ENCODE measurements at regions not wholly inside any gene's neighbourhood (a gene's known extent, or its start where the extent isn't known, plus 50 kb on each side); places are given as distances from the start of the nearest gene placed in this dataset.

- Mint-ChIP-seq H3K4me1 (peaks cover 0 to 2% (median 0%) of the 10 kb centered on the region in 4 donors), H3K27me3 (no peaks in the 10 kb centered on the region), H3K36me3 (no peaks in the 10 kb centered on the region), H3K9me3 (peaks cover 0 to 40% (median 25%) of the 10 kb centered on the region in 7 donors), H3K4me3 (no peak overlapping the region), H3K27ac (no peak overlapping the region)
- Histone ChIP-seq H3K4me3 (ENCODE audit: low read depth, low read length) (no peak overlapping the region), H3K27ac (ENCODE audit: insufficient read depth, low read length, poor library complexity, severe bottlenecking) (no peak overlapping the region), H3K27me3 (ENCODE audit: control insufficient read depth, insufficient read depth, low read length) (no peaks in the 10 kb centered on the region), H3K36me3 (ENCODE audit: control insufficient read depth, insufficient read depth, low read length) (no peaks in the 10 kb centered on the region), H3K9me3 (ENCODE audit: control insufficient read depth in 2 of 2, low read length in 2 of 2) (peaks cover 19 to 21% of the 10 kb centered on the region in 2 experiments), H3K4me1 (ENCODE audit: control insufficient read depth, insufficient read depth, low read length, poor library complexity, severe bottlenecking) (no peaks in the 10 kb centered on the region)
- ATAC-seq (ENCODE audit: low read depth in 2 of 2) (no peak), DNase-seq (no peak)
Observed at GRCh38 chr15:25134546-25134945, 179.8 kb downstream of the SNRPN start.

GRCh38 chr15:25136119-25136518, 181.3 kb downstream of the SNRPN start:
- no peaks in the 10 kb centered on the region for H3K27me3 Mint-ChIP-seq
- ATAC-seq (ENCODE audit: low read depth in 2 of 2) = no peak
- no peaks in the 10 kb centered on the region for H3K36me3 Mint-ChIP-seq
- no peaks in the 10 kb centered on the region for H3K27me3 ChIP-seq (ENCODE audit: control insufficient read depth, insufficient read depth, low read length)
- H3K9me3 ChIP-seq (ENCODE audit: control insufficient read depth in 2 of 2, low read length in 2 of 2) = peaks cover 20 to 21% of the 10 kb centered on the region in 2 experiments
- no peak overlapping the region for H3K27ac Mint-ChIP-seq
- H3K27ac ChIP-seq (ENCODE audit: insufficient read depth, low read length, poor library complexity, severe bottlenecking) = no peak overlapping the region
- peaks cover 4 to 52% (median 26%) of the 10 kb centered on the region in 7 donors for H3K9me3 Mint-ChIP-seq
- peaks cover 0 to 2% (median 0%) of the 10 kb centered on the region in 4 donors for H3K4me1 Mint-ChIP-seq
- no peak overlapping the region for H3K4me3 ChIP-seq (ENCODE audit: low read depth, low read length)
- H3K4me3 Mint-ChIP-seq = no peak overlapping the region
- H3K4me1 ChIP-seq (ENCODE audit: control insufficient read depth, insufficient read depth, low read length, poor library complexity, severe bottlenecking) = no peaks in the 10 kb centered on the region
- no peaks in the 10 kb centered on the region for H3K36me3 ChIP-seq (ENCODE audit: control insufficient read depth, insufficient read depth, low read length)
- DNase-seq = no peak

GRCh38 chr15:25137013-25137412, 182.2 kb downstream of the SNRPN start:
- H3K4me1 Mint-ChIP-seq = peaks cover 0 to 2% (median 0%) of the 10 kb centered on the region in 4 donors
- Histone ChIP-seq H3K27me3 (ENCODE audit: control insufficient read depth, insufficient read depth, low read length) (no peaks in the 10 kb centered on the region), H3K4me1 (ENCODE audit: control insufficient read depth, insufficient read depth, low read length, poor library complexity, severe bottlenecking) (no peaks in the 10 kb centered on the region), H3K27ac (ENCODE audit: insufficient read depth, low read length, poor library complexity, severe bottlenecking) (no peak overlapping the region), H3K36me3 (ENCODE audit: control insufficient read depth, insufficient read depth, low read length) (no peaks in the 10 kb centered on the region), H3K4me3 (ENCODE audit: low read depth, low read length) (no peak overlapping the region), H3K9me3 (ENCODE audit: control insufficient read depth in 2 of 2, low read length in 2 of 2) (peaks cover 17 to 22% of the 10 kb centered on the region in 2 experiments)
- peaks cover 4 to 55% (median 22%) of the 10 kb centered on the region in 7 donors for H3K9me3 Mint-ChIP-seq
- H3K4me3 Mint-ChIP-seq = no peak overlapping the region
- no peak for DNase-seq
- no peak for ATAC-seq (ENCODE audit: low read depth in 2 of 2)
- H3K27ac Mint-ChIP-seq = no peak overlapping the region
- no peaks in the 10 kb centered on the region for H3K27me3 Mint-ChIP-seq
- no peaks in the 10 kb centered on the region for H3K36me3 Mint-ChIP-seq

- Mint-ChIP-seq H3K4me3 (no peak overlapping the region), H3K27me3 (no peaks in the 10 kb centered on the region), H3K27ac (no peak overlapping the region), H3K36me3 (no peaks in the 10 kb centered on the region), H3K9me3 (peaks cover 0 to 24% (median 15%) of the 10 kb centered on the region in 7 donors), H3K4me1 (no peaks in the 10 kb centered on the region)
- DNase-seq (no peak), ATAC-seq (ENCODE audit: low read depth in 2 of 2) (no peak)
- no peaks in the 10 kb centered on the region for H3K36me3 ChIP-seq (ENCODE audit: control insufficient read depth, insufficient read depth, low read length)
- H3K4me3 ChIP-seq (ENCODE audit: low read depth, low read length) = no peak overlapping the region
- H3K27me3 ChIP-seq (ENCODE audit: control insufficient read depth, insufficient read depth, low read length) = no peaks in the 10 kb centered on the region
- peaks cover 6 to 50% of the 10 kb centered on the region in 2 experiments for H3K9me3 ChIP-seq (ENCODE audit: control insufficient read depth in 2 of 2, low read length in 2 of 2)
- H3K27ac ChIP-seq (ENCODE audit: insufficient read depth, low read length, poor library complexity, severe bottlenecking) = no peak overlapping the region
- H3K4me1 ChIP-seq (ENCODE audit: control insufficient read depth, insufficient read depth, low read length, poor library complexity, severe bottlenecking) = no peaks in the 10 kb centered on the region
Observed at GRCh38 chr15:25169318-25169717, 214.5 kb downstream of the SNRPN start.

GRCh38 chr15:25170113-25170731, 215.4 kb downstream of the SNRPN start:
- ATAC-seq (ENCODE audit: low read depth in 2 of 2) = no peak
- Histone ChIP-seq H3K9me3 (ENCODE audit: control insufficient read depth in 2 of 2, low read length in 2 of 2) (peaks cover 6 to 53% of the 10 kb centered on the region in 2 experiments), H3K27me3 (ENCODE audit: control insufficient read depth, insufficient read depth, low read length) (no peaks in the 10 kb centered on the region), H3K4me3 (ENCODE audit: low read depth, low read length) (no peak overlapping the region), H3K4me1 (ENCODE audit: control insufficient read depth, insufficient read depth, low read length, poor library complexity, severe bottlenecking) (no peaks in the 10 kb centered on the region), H3K36me3 (ENCODE audit: control insufficient read depth, insufficient read depth, low read length) (no peaks in the 10 kb centered on the region), H3K27ac (ENCODE audit: insufficient read depth, low read length, poor library complexity, severe bottlenecking) (no peak overlapping the region)
- H3K36me3 Mint-ChIP-seq = no peaks in the 10 kb centered on the region
- no peak overlapping the region for H3K4me3 Mint-ChIP-seq
- H3K4me1 Mint-ChIP-seq = no peaks in the 10 kb centered on the region
- peaks cover 2 to 28% (median 19%) of the 10 kb centered on the region in 7 donors for H3K9me3 Mint-ChIP-seq
- no peak overlapping the region for H3K27ac Mint-ChIP-seq
- H3K27me3 Mint-ChIP-seq = no peaks in the 10 kb centered on the region
- DNase-seq = no peak

- DNase-seq (no peak), ATAC-seq (ENCODE audit: low read depth in 2 of 2) (no peak)
- H3K27ac Mint-ChIP-seq = no peak overlapping the region
- no peaks in the 10 kb centered on the region for H3K27me3 ChIP-seq (ENCODE audit: control insufficient read depth, insufficient read depth, low read length)
- no peaks in the 10 kb centered on the region for H3K4me1 ChIP-seq (ENCODE audit: control insufficient read depth, insufficient read depth, low read length, poor library complexity, severe bottlenecking)
- H3K27me3 Mint-ChIP-seq = no peaks in the 10 kb centered on the region
- H3K36me3 Mint-ChIP-seq = no peaks in the 10 kb centered on the region
- H3K4me3 Mint-ChIP-seq = no peak overlapping the region
- H3K36me3 ChIP-seq (ENCODE audit: control insufficient read depth, insufficient read depth, low read length) = no peaks in the 10 kb centered on the region
- peaks cover 2 to 26% (median 18%) of the 10 kb centered on the region in 7 donors for H3K9me3 Mint-ChIP-seq
- peaks cover 6 to 58% of the 10 kb centered on the region in 2 experiments for H3K9me3 ChIP-seq (ENCODE audit: control insufficient read depth in 2 of 2, low read length in 2 of 2)
- no peak overlapping the region for H3K4me3 ChIP-seq (ENCODE audit: low read depth, low read length)
- no peak overlapping the region for H3K27ac ChIP-seq (ENCODE audit: insufficient read depth, low read length, poor library complexity, severe bottlenecking)
- H3K4me1 Mint-ChIP-seq = no peaks in the 10 kb centered on the region
Observed at GRCh38 chr15:25170781-25171110, 216.0 kb downstream of the SNRPN start.

- ATAC-seq (ENCODE audit: low read depth in 2 of 2) (no peak), DNase-seq (no peak)
- Mint-ChIP-seq H3K27me3 (no peaks in the 10 kb centered on the region), H3K4me1 (no peaks in the 10 kb centered on the region), H3K4me3 (no peak overlapping the region), H3K9me3 (peaks cover 2 to 27% (median 15%) of the 10 kb centered on the region in 7 donors), H3K36me3 (no peaks in the 10 kb centered on the region), H3K27ac (no peak overlapping the region)
- no peaks in the 10 kb centered on the region for H3K36me3 ChIP-seq (ENCODE audit: control insufficient read depth, insufficient read depth, low read length)
- no peaks in the 10 kb centered on the region for H3K27me3 ChIP-seq (ENCODE audit: control insufficient read depth, insufficient read depth, low read length)
- H3K4me1 ChIP-seq (ENCODE audit: control insufficient read depth, insufficient read depth, low read length, poor library complexity, severe bottlenecking) = no peaks in the 10 kb centered on the region
- peaks cover 6 to 63% of the 10 kb centered on the region in 2 experiments for H3K9me3 ChIP-seq (ENCODE audit: control insufficient read depth in 2 of 2, low read length in 2 of 2)
- H3K4me3 ChIP-seq (ENCODE audit: low read depth, low read length) = no peak overlapping the region
- H3K27ac ChIP-seq (ENCODE audit: insufficient read depth, low read length, poor library complexity, severe bottlenecking) = no peak overlapping the region
Observed at GRCh38 chr15:25171111-25171811, 216.5 kb downstream of the SNRPN start.
